Body of pancreas (tissue), 4 donors: ENCODE measurements at regions not wholly inside any gene's neighbourhood (a gene's known extent, or its start where the extent isn't known, plus 50 kb on each side); places are given as distances from the start of the nearest gene placed in this dataset.

ENCODE experiments used
- ATAC-seq: fragments of 150-250 bp; one replicate; pipeline ENCODE4 v1.9.1; 2016
- DNase-seq, 4 donors: peaks; one replicate each; pipeline ENCODE4 v3.0.0-alpha.2; 2019
- H3K27ac ChIP-seq, 4 donors: fragments of 200-600 bp; sonication (generic); 1 replicate in 3 of 4; 2 replicates in 1 of 4; pipeline versions ENCODE4 v1.5.1 to v1.6.1; 2016 to 2019; ENCODE audit warnings: mild to moderate bottlenecking in 1 of 4, mixed read lengths in 1 of 4, moderate library complexity in 1 of 4
- H3K27me3 ChIP-seq, 2 donors: fragments of 200-600 bp; sonication (generic); one replicate each; pipeline ENCODE4 v1.6.0; 2016; ENCODE audit warnings: mild to moderate bottlenecking in 1 of 2
- H3K36me3 ChIP-seq, 2 donors: fragments of 200-600 bp; sonication (generic); replicated peaks in 1 of 2; 2 replicates each; pipeline ENCODE4 v1.5.1; 2016; ENCODE audit warnings: low read depth in 2 of 2; ENCODE audit not compliant: insufficient read depth in 1 of 2
- H3K4me1 ChIP-seq: fragments of 200-600 bp; sonication (generic); one replicate; pipeline ENCODE4 v1.6.0; 2016
- H3K4me3 ChIP-seq, 2 donors: fragments of 200-600 bp; sonication (generic); 1 replicate in 1 of 2; 2 replicates in 1 of 2; pipeline ENCODE4 v1.5.1; 2016 to 2019
- H3K9me3 ChIP-seq, 3 donors: fragments of 200-600 bp; sonication (generic); 1 replicate in 2 of 3; 2 replicates in 1 of 3; pipeline ENCODE4 v1.5.1; 2016
- CTCF ChIP-seq, 7 experiments: fragments of 450-650 bp in 4 of 7; fragments of 200-600 bp in 3 of 7; sonication (generic) in 3 of 7; IDR thresholded peaks; one replicate each; pipeline ENCODE4 v1.5.1; 2016 to 2019; ENCODE audit warnings: antibody characterized with exemption in 7 of 7
- POLR2A ChIP-seq, 3 donors: fragments of 450-650 bp; IDR thresholded peaks; one replicate each; pipeline ENCODE4 v1.6.1; 2016; ENCODE audit warnings: antibody characterized with exemption in 3 of 3, mild to moderate bottlenecking in 2 of 3
- WGBS, 2 donors: methylation state at CpG; one replicate each; pipeline ENCODE4 v1.1.5; 2017; 5-methylcytosine and 5-hydroxymethylcytosine counted together
- intact Hi-C: fragments of 100-400 bp; cut with DNase I; formaldehyde crosslinking; loops from one replicate; pipeline ENCODE4 v1.15.1; 2023

- intact Hi-C loops, result no loop called here
Observed at GRCh38 chr12:125454786-125455480, 389.7 kb downstream of the AACS start.

GRCh38 chr12:125455556-125455955 is 390.3 kb downstream of the AACS start:
- no peaks in the 10 kb centered on the region for H3K27me3 ChIP-seq
- 36% methylated on average over 4 of the region's 4 CpGs for WGBS, 2 donors
- intact Hi-C loops, result no loop called here
- H3K4me3 ChIP-seq, result no peak overlapping the region
- no peaks in the 10 kb centered on the region for H3K4me1 ChIP-seq
- ATAC-seq (no peak), DNase-seq (no peak)
- no peak for TF ChIP-seq POLR2A (IDR thresholded peaks at IDR 0.05)
- TF ChIP-seq CTCF (IDR thresholded peaks at IDR 0.05), result no peak
- H3K9me3 ChIP-seq, result no peaks in the 10 kb centered on the region
- H3K36me3 ChIP-seq, result no peaks in the 10 kb centered on the region
- H3K27ac ChIP-seq, result no peak overlapping the region

More at GRCh38 chr12:125454786-125455480, 389.7 kb downstream of the AACS start:
- H3K4me3 ChIP-seq, result no peak overlapping the region
- DNase-seq, result no peak
- H3K4me1 ChIP-seq, result no peaks in the 10 kb centered on the region
- H3K36me3 ChIP-seq, result no peaks in the 10 kb centered on the region
- TF ChIP-seq POLR2A (IDR thresholded peaks at IDR 0.05) (no peak), CTCF (IDR thresholded peaks at IDR 0.05) (no peak)
- H3K27ac ChIP-seq, result no peak overlapping the region
- WGBS, 2 donors, result 35 to 36% methylated on average over 8 of the region's 8 CpGs
- H3K9me3 ChIP-seq, result no peaks in the 10 kb centered on the region
- no peak for ATAC-seq
- H3K27me3 ChIP-seq, result no peaks in the 10 kb centered on the region

- Histone ChIP-seq H3K27ac (no peak overlapping the region), H3K4me3 (no peak overlapping the region), H3K36me3 (no peaks in the 10 kb centered on the region), H3K27me3 (no peaks in the 10 kb centered on the region), H3K4me1 (no peaks in the 10 kb centered on the region), H3K9me3 (no peaks in the 10 kb centered on the region)
- TF ChIP-seq CTCF (IDR thresholded peaks at IDR 0.05) (no peak), POLR2A (IDR thresholded peaks at IDR 0.05) (no peak)
- ATAC-seq (no peak), DNase-seq (no peak)
- intact Hi-C loops, result no loop called here
- 74 to 76% methylated on average over 11 of the region's 11 CpGs for WGBS, 2 donors
Observed at GRCh38 chr12:125458552-125459268, 393.5 kb downstream of the AACS start.

- DNase-seq, result no peak
- 66 to 69% methylated on average over 5 of the region's 5 CpGs for WGBS, 2 donors
- no peaks in the 10 kb centered on the region for H3K27me3 ChIP-seq
- ATAC-seq, result no peak
- no peak for TF ChIP-seq POLR2A (IDR thresholded peaks at IDR 0.05)
- no peak for TF ChIP-seq CTCF (IDR thresholded peaks at IDR 0.05)
- no peaks in the 10 kb centered on the region for H3K9me3 ChIP-seq
- H3K27ac ChIP-seq, result no peak overlapping the region
- H3K4me3 ChIP-seq, result no peak overlapping the region
- H3K4me1 ChIP-seq, result no peaks in the 10 kb centered on the region
- intact Hi-C loops, result no loop called here
- H3K36me3 ChIP-seq, result no peaks in the 10 kb centered on the region
Observed at GRCh38 chr12:125461831-125462230, 396.6 kb downstream of the AACS start.
